Activated CD4-positive, alpha-beta T cell treated with anti-CD3 and anti-CD28 coated beads, Interleukin-2, amount 10 ng/mL, durations not matched to agents 7 days and 5 days (primary cell): ENCODE measurements at regions not wholly inside any gene's neighbourhood (a gene's known extent, or its start where the extent isn't known, plus 50 kb on each side); places are given as distances from the start of the nearest gene placed in this dataset.

Source experiments
- CTCF ChIA-PET: fragments of 350-600 bp; sonication (Branson Sonifier 250); formaldehyde crosslinking; loops from one replicate; lab custom pipeline; 2021; ENCODE audit warnings: antibody characterized with exemption; lab: Charles Lee
- POLR2A ChIA-PET: fragments of 350-600 bp; sonication (Branson Sonifier 250); formaldehyde crosslinking; loops from one replicate; lab custom pipeline; 2021; ENCODE audit warnings: antibody characterized with exemption; lab: Charles Lee
- DNase-seq: peaks from one replicate; pipeline ENCODE4 v3.0.0-alpha.2; 2020
- H3K27ac Mint-ChIP-seq: one replicate; pipeline ENCODE4 v1.8.0; 2021; ENCODE audit warnings: mild to moderate bottlenecking, moderate library complexity, mixed read lengths
- H3K27me3 Mint-ChIP-seq: one replicate; pipeline ENCODE4 v1.8.0; 2021; ENCODE audit warnings: mixed read lengths
- H3K36me3 Mint-ChIP-seq: one replicate; pipeline ENCODE4 v1.8.0; 2021; ENCODE audit warnings: low read depth, mixed read lengths
- H3K4me1 Mint-ChIP-seq: one replicate; pipeline ENCODE4 v1.8.0; 2021; ENCODE audit warnings: mixed read lengths
- H3K4me3 Mint-ChIP-seq: one replicate; pipeline ENCODE4 v1.8.0; 2021; ENCODE audit warnings: mild to moderate bottlenecking, moderate library complexity, mixed read lengths
- H3K9me3 Mint-ChIP-seq: one replicate; pipeline ENCODE4 v1.8.0; 2021; ENCODE audit warnings: mixed read lengths

- ChIA-PET CTCF (no interaction called here), POLR2A (no interaction called here)
- DNase-seq = no peak
- no peaks in the 10 kb centered on the region for H3K36me3 Mint-ChIP-seq
- H3K4me3 Mint-ChIP-seq = no peak overlapping the region
- H3K27ac Mint-ChIP-seq = no peak overlapping the region
- H3K4me1 Mint-ChIP-seq = no peaks in the 10 kb centered on the region
- H3K9me3 Mint-ChIP-seq = peaks cover 20% of the 10 kb centered on the region
- no peaks in the 10 kb centered on the region for H3K27me3 Mint-ChIP-seq
Measured at GRCh38 chr7:68556537-68556936, 1041.7 kb upstream of the AUTS2 start.

- CTCF ChIA-PET = no interaction called here
- H3K27ac Mint-ChIP-seq = no peak overlapping the region
- H3K36me3 Mint-ChIP-seq = no peaks in the 10 kb centered on the region
- H3K27me3 Mint-ChIP-seq = no peaks in the 10 kb centered on the region
- peaks cover 24% of the 10 kb centered on the region for H3K9me3 Mint-ChIP-seq
- DNase-seq = no peak
- H3K4me1 Mint-ChIP-seq = no peaks in the 10 kb centered on the region
- H3K4me3 Mint-ChIP-seq = no peak overlapping the region
- POLR2A ChIA-PET = no interaction called here
Measured at GRCh38 chr7:68559518-68559917, 1038.8 kb upstream of the AUTS2 start.

GRCh38 chr7:68562323-68562899 lies 1035.9 kb upstream of the AUTS2 start:
- Mint-ChIP-seq H3K4me1 (no peaks in the 10 kb centered on the region), H3K9me3 (peaks cover 11% of the 10 kb centered on the region), H3K27ac (no peak overlapping the region), H3K27me3 (no peaks in the 10 kb centered on the region), H3K36me3 (no peaks in the 10 kb centered on the region), H3K4me3 (no peak overlapping the region)
- ChIA-PET CTCF (no interaction called here), POLR2A (no interaction called here)
- DNase-seq = no peak

- Mint-ChIP-seq H3K27ac (no peak overlapping the region), H3K9me3 (peaks cover 10% of the 10 kb centered on the region), H3K4me3 (no peak overlapping the region), H3K27me3 (no peaks in the 10 kb centered on the region), H3K4me1 (no peaks in the 10 kb centered on the region), H3K36me3 (no peaks in the 10 kb centered on the region)
- ChIA-PET POLR2A (no interaction called here), CTCF (no interaction called here)
- DNase-seq = no peak
Measured at GRCh38 chr7:68564306-68565135, 1033.8 kb upstream of the AUTS2 start.

GRCh38 chr7:68571286-68571685 lies 1027.0 kb upstream of the AUTS2 start:
- Mint-ChIP-seq H3K4me1 (no peaks in the 10 kb centered on the region), H3K4me3 (no peak overlapping the region), H3K36me3 (no peaks in the 10 kb centered on the region), H3K27ac (no peak overlapping the region), H3K9me3 (peaks cover 12% of the 10 kb centered on the region), H3K27me3 (no peaks in the 10 kb centered on the region)
- ChIA-PET POLR2A (no interaction called here), CTCF (no interaction called here)
- no peak for DNase-seq

- ChIA-PET CTCF (no interaction called here), POLR2A (no interaction called here)
- Mint-ChIP-seq H3K4me1 (no peaks in the 10 kb centered on the region), H3K27ac (no peak overlapping the region), H3K4me3 (no peak overlapping the region), H3K9me3 (peaks cover 10% of the 10 kb centered on the region), H3K36me3 (no peaks in the 10 kb centered on the region), H3K27me3 (no peaks in the 10 kb centered on the region)
- DNase-seq = no peak
Measured at GRCh38 chr7:68573271-68574005, 1024.8 kb upstream of the AUTS2 start.

GRCh38 chr7:68576366-68576765 lies 1021.9 kb upstream of the AUTS2 start:
- CTCF ChIA-PET = no interaction called here
- H3K27ac Mint-ChIP-seq = no peak overlapping the region
- no peaks in the 10 kb centered on the region for H3K4me1 Mint-ChIP-seq

GRCh38 chr7:68581417-68581816 lies 1016.9 kb upstream of the AUTS2 start:
- H3K36me3 Mint-ChIP-seq = no peaks in the 10 kb centered on the region
- POLR2A ChIA-PET = no interaction called here
- CTCF ChIA-PET = no interaction called here

More at GRCh38 chr7:68576366-68576765, 1021.9 kb upstream of the AUTS2 start:
- no peak overlapping the region for H3K4me3 Mint-ChIP-seq
- peaks cover 18% of the 10 kb centered on the region for H3K9me3 Mint-ChIP-seq
- no peak for DNase-seq
- POLR2A ChIA-PET = no interaction called here
- H3K36me3 Mint-ChIP-seq = no peaks in the 10 kb centered on the region
- H3K27me3 Mint-ChIP-seq = no peaks in the 10 kb centered on the region

GRCh38 chr7:68587599-68587998 lies 1010.7 kb upstream of the AUTS2 start:
- Mint-ChIP-seq H3K27me3 (no peaks in the 10 kb centered on the region), H3K4me3 (no peak overlapping the region), H3K27ac (no peak overlapping the region), H3K36me3 (no peaks in the 10 kb centered on the region), H3K4me1 (no peaks in the 10 kb centered on the region), H3K9me3 (peaks cover 21% of the 10 kb centered on the region)
- DNase-seq = no peak
- POLR2A ChIA-PET = no interaction called here
- CTCF ChIA-PET = interaction anchor here (1.1 kb wide), 1 partner anchor 17 kb away, joined by 3 read pairs; no protein-coding TSS in a partner anchor

More at GRCh38 chr7:68581417-68581816, 1016.9 kb upstream of the AUTS2 start:
- H3K4me3 Mint-ChIP-seq = no peak overlapping the region
- peaks cover 23% of the 10 kb centered on the region for H3K9me3 Mint-ChIP-seq
- no peaks in the 10 kb centered on the region for H3K4me1 Mint-ChIP-seq
- no peak overlapping the region for H3K27ac Mint-ChIP-seq
- H3K27me3 Mint-ChIP-seq = no peaks in the 10 kb centered on the region
- DNase-seq = no peak

GRCh38 chr7:68601826-68602225 lies 996.4 kb upstream of the AUTS2 start:
- POLR2A ChIA-PET = no interaction called here
- Mint-ChIP-seq H3K4me1 (no peaks in the 10 kb centered on the region), H3K36me3 (no peaks in the 10 kb centered on the region), H3K4me3 (no peak overlapping the region), H3K9me3 (peaks cover 22% of the 10 kb centered on the region), H3K27ac (no peak overlapping the region), H3K27me3 (no peaks in the 10 kb centered on the region)
- DNase-seq = no peak
- CTCF ChIA-PET = interaction anchor here (0.6 kb wide), 1 partner anchor 650 kb away, joined by 3 read pairs; no protein-coding TSS in a partner anchor

GRCh38 chr7:68604541-68604940 lies 993.7 kb upstream of the AUTS2 start:
- Mint-ChIP-seq H3K27ac (no peak overlapping the region), H3K9me3 (peaks cover 32% of the 10 kb centered on the region), H3K36me3 (no peaks in the 10 kb centered on the region), H3K4me3 (no peak overlapping the region), H3K4me1 (no peaks in the 10 kb centered on the region), H3K27me3 (no peaks in the 10 kb centered on the region)
- POLR2A ChIA-PET = no interaction called here
- CTCF ChIA-PET = interaction anchor here (1.1 kb wide), 1 partner anchor 16 kb away, joined by 3 read pairs; no protein-coding TSS in a partner anchor
- no peak for DNase-seq

- ChIA-PET POLR2A (no interaction called here), CTCF (no interaction called here)
- H3K27ac Mint-ChIP-seq = no peak overlapping the region
- H3K4me1 Mint-ChIP-seq = no peaks in the 10 kb centered on the region
- DNase-seq = no peak
- no peak overlapping the region for H3K4me3 Mint-ChIP-seq
- H3K27me3 Mint-ChIP-seq = no peaks in the 10 kb centered on the region
- no peaks in the 10 kb centered on the region for H3K36me3 Mint-ChIP-seq
- peaks cover 24% of the 10 kb centered on the region for H3K9me3 Mint-ChIP-seq
Measured at GRCh38 chr7:68610701-68611100, 987.6 kb upstream of the AUTS2 start.

GRCh38 chr7:68613405-68613804 lies 984.9 kb upstream of the AUTS2 start:
- ChIA-PET POLR2A (no interaction called here), CTCF (no interaction called here)
- H3K4me1 Mint-ChIP-seq = no peaks in the 10 kb centered on the region
- H3K9me3 Mint-ChIP-seq = peaks cover 24% of the 10 kb centered on the region
- H3K36me3 Mint-ChIP-seq = no peaks in the 10 kb centered on the region
- no peak for DNase-seq
- H3K27me3 Mint-ChIP-seq = no peaks in the 10 kb centered on the region
- H3K27ac Mint-ChIP-seq = no peak overlapping the region
- H3K4me3 Mint-ChIP-seq = no peak overlapping the region
